Suprapubic skin (tissue), 4 donors: ENCODE measurements at regions not wholly inside any gene's neighbourhood (a gene's known extent, or its start where the extent isn't known, plus 50 kb on each side); places are given as distances from the start of the nearest gene placed in this dataset.

Experiments used
- POLR2A ChIP-seq, 2 donors: fragments of 450-650 bp; IDR thresholded peaks; one replicate each; pipeline ENCODE4 v1.6.1; 2017; ENCODE audit warnings: antibody characterized with exemption in 2 of 2, mild to moderate bottlenecking in 2 of 2, moderate library complexity in 2 of 2
- POLR2AphosphoS5 ChIP-seq, 3 donors: sonication (generic); formaldehyde crosslinking; IDR thresholded peaks; one replicate each; pipeline ENCODE4 v1.6.1; 2017; ENCODE audit warnings: antibody characterized with exemption in 3 of 3
- TF ChIP-seq, protein P1 (sequence below), 2 donors: fragments of 200-600 bp in 1 of 2; fragments of 450-650 bp in 1 of 2; sonication (generic) in 1 of 2; IDR thresholded peaks; one replicate each; pipeline ENCODE4 v1.5.1; 2016 to 2019; ENCODE audit warnings: antibody characterized with exemption in 2 of 2, mild to moderate bottlenecking in 1 of 2, moderate library complexity in 1 of 2

DNA sequence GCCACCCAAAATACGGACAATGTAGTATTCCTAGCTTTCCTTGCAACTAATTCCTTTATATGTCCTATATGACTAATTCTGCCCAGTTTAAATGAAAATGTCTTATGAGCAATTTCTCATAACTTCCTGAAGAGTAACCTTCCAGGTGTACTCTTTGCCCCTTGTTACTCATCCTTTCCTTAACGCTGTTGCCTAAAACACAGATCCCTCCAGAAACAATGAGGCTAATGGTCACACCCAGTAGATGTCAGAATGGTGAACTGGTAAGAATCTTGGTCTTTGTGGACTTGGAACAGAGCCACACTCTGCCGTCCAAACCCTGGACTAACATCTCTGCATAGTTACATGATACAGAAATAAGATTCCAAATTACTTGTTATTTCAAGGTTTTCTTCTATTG is 497.9 kb downstream of the IGSF11 start:
- no peak for TF ChIP-seq POLR2AphosphoS5 (IDR thresholded peaks at IDR 0.05)
- TF ChIP-seq, protein P1, sequence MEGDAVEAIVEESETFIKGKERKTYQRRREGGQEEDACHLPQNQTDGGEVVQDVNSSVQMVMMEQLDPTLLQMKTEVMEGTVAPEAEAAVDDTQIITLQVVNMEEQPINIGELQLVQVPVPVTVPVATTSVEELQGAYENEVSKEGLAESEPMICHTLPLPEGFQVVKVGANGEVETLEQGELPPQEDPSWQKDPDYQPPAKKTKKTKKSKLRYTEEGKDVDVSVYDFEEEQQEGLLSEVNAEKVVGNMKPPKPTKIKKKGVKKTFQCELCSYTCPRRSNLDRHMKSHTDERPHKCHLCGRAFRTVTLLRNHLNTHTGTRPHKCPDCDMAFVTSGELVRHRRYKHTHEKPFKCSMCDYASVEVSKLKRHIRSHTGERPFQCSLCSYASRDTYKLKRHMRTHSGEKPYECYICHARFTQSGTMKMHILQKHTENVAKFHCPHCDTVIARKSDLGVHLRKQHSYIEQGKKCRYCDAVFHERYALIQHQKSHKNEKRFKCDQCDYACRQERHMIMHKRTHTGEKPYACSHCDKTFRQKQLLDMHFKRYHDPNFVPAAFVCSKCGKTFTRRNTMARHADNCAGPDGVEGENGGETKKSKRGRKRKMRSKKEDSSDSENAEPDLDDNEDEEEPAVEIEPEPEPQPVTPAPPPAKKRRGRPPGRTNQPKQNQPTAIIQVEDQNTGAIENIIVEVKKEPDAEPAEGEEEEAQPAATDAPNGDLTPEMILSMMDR (IDR thresholded peaks at IDR 0.05): no peak
- no peak for TF ChIP-seq POLR2A (IDR thresholded peaks at IDR 0.05)
